ENCODE measurements at regions not wholly inside any gene's neighbourhood (a gene's known extent, or its start where the extent isn't known, plus 50 kb on each side); places are given as distances from the start of the nearest gene placed in this dataset.

DNA sequence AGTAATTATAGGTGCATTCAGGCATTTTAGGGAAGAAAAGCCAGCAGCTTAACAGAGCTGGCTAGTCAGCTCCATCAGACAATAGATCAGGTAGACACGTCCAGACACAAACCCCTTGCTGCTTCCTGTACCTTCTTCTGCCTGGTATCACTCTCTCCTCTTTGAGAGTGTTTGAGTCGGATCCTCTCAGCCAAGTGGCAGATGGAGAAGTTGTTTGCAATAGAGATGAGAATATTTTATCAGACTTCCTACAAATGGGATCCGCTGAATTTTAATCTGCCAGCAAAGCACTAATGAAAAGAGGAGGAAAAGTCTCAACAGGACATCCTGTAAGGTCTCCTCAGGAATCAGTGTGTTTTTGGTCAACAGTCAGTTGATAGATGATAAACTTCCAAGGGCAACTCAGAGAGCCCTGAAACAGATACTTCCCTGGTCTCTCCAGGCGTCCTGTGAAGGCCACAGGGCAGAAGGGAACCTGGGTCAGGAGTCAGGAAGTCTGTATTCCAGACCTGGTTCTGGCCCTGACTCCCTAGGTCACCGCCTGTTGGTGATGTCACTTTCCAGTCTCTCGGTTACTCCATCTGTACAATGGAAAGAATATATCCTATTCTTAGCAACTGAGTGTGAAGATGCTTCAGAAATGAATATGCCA lies 62.1 kb upstream of the PROX1 start:
- no peak overlapping the region for H3K27ac ChIP-seq
- no peak for TF ChIP-seq ZFX (IDR thresholded peaks at IDR 0.05)
- TF ChIP-seq, protein P1, sequence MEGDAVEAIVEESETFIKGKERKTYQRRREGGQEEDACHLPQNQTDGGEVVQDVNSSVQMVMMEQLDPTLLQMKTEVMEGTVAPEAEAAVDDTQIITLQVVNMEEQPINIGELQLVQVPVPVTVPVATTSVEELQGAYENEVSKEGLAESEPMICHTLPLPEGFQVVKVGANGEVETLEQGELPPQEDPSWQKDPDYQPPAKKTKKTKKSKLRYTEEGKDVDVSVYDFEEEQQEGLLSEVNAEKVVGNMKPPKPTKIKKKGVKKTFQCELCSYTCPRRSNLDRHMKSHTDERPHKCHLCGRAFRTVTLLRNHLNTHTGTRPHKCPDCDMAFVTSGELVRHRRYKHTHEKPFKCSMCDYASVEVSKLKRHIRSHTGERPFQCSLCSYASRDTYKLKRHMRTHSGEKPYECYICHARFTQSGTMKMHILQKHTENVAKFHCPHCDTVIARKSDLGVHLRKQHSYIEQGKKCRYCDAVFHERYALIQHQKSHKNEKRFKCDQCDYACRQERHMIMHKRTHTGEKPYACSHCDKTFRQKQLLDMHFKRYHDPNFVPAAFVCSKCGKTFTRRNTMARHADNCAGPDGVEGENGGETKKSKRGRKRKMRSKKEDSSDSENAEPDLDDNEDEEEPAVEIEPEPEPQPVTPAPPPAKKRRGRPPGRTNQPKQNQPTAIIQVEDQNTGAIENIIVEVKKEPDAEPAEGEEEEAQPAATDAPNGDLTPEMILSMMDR (conservative IDR thresholded peaks at IDR 0.05): no peak

DNA sequence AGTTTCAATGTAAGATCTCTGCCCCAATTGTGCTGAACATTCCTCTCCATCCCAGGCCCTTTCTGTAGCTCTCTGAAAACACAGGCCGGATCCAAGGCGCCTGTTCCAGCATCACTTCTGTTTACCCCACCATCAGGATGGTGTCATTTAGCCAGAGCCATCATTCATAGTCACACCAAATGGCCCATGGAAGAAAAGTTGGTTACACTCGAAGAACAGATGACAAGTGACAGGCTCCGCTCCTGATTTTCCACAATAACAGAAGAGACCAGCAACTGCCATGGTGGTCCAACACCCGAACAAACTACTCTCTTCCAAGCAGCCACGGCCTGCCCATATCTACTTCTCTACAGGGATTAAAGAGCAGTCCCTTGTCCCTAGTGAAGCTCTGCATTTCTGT lies 59.9 kb upstream of the PROX1 start:
- H3K27ac ChIP-seq: no peak overlapping the region
- TF ChIP-seq, protein P1 (conservative IDR thresholded peaks at IDR 0.05): no peak
- TF ChIP-seq ZFX (IDR thresholded peaks at IDR 0.05): no peak

DNA sequence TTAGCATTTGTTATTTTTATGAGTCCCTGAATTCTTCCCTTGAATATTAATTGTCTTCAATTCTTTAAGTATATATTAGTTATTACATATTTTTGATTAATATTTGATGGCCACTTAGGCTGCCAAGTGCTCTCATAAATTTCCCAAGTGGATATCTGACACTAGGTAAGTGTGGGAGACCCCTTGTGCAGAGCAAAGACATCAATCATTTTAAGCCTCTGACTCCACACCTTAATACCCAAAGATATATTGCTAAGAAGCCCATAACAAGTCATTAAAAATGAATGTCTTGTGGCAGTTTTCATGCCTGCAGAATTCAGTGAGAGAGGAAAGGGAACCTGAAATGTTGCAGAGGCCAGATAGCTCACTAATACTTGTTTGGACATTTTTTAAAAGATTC lies 58.4 kb upstream of the PROX1 start:
- H3K27ac ChIP-seq: no peak overlapping the region
- TF ChIP-seq ZFX (IDR thresholded peaks at IDR 0.05): no peak
- TF ChIP-seq, protein P1 (conservative IDR thresholded peaks at IDR 0.05): no peak

DNA sequence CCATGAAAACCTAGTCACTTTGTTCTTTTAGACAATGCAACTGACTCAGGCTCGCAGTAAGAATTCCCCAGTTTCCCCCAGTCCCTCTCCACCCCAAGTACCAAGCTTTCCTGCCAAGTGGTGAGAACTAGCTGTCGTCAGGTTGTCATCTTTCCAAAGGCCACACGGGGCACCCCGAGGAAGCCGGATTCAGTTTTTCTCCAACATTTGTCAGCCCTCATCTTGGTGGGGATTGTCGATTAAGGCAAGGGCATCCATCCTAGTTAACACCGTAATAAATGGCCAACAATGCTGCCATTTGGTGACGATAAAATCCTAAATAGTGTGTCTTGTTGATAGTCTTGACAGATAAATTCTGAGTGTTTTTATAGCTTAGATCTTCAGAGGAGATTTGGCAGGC lies 55.9 kb upstream of the PROX1 start:
- no peak for TF ChIP-seq ZFX (IDR thresholded peaks at IDR 0.05)
- TF ChIP-seq, protein P1 (conservative IDR thresholded peaks at IDR 0.05): no peak
- no peak overlapping the region for H3K27ac ChIP-seq

GRCh38 chr1:213933336-213933735 lies 54.4 kb upstream of the PROX1 start:
- no peak for TF ChIP-seq ZFX (IDR thresholded peaks at IDR 0.05)
- TF ChIP-seq, protein P1 (conservative IDR thresholded peaks at IDR 0.05): no peak
- H3K27ac ChIP-seq: no peak overlapping the region

DNA sequence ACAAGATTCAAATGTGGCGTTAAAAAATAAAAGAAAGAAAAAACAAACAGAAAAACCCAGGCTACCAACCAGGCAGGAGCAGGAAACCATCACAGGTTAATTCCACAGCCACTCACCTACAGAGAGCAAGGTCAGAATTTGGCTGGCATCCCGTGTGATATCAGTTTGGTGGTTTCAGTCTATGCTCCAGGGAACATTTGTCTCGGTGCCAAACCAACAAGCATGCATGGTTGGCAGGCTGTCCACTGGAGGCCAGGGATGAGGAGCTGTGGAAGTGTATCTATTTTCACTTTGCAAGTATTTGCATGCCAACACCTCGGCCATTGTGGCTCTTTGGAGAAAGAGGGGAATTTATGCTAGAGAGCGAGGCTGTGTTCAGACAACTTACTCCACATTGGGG lies 53.1 kb upstream of the PROX1 start:
- no peak overlapping the region for H3K27ac ChIP-seq
- TF ChIP-seq, protein P1 (conservative IDR thresholded peaks at IDR 0.05): no peak
- TF ChIP-seq ZFX (IDR thresholded peaks at IDR 0.05): no peak

DNA sequence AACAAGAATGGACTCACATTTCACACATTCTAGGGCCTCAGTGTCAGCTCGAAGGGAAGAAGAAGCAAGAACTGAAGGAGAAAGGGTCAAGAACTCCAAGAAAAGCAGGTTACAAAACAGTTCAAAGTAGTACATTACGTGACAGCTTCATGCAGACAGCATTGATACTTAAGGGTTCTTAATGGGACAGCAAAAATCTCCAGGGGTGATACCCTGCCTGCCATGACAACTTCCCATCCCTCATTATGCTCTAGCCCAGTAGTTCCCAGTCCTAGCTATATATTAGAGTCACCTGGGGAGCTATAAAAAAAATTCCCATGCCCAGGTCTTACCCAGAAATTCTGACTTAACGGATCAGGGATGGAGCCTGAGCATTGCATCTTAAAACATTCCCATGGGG lies 51.2 kb upstream of the PROX1 start:
- no peak overlapping the region for H3K27ac ChIP-seq
- TF ChIP-seq ZFX (IDR thresholded peaks at IDR 0.05): no peak
- TF ChIP-seq, protein P1 (conservative IDR thresholded peaks at IDR 0.05): no peak
